GM18511 (cell line): ENCODE measurements at regions not wholly inside any gene's neighbourhood (a gene's known extent, or its start where the extent isn't known, plus 50 kb on each side); places are given as distances from the start of the nearest gene placed in this dataset.
"Not testable (repeated sequence)": the region's sequence is repeated elsewhere in the genome, so short reads cannot be mapped to it uniquely, and the experiment has no call there.

Experiments used
- ATAC-seq: cut with Tn5 transposase; IDR thresholded peaks from one replicate; pipeline ENCODE4 v1.9.1; 2021; ENCODE audit warnings: mild to moderate bottlenecking, moderate library complexity; ENCODE audit not compliant: unreplicated experiment

- not testable (repeated sequence) for ATAC-seq
Observed at GRCh38 chr2:97431169-97431725, 158.4 kb downstream of the ANKRD36B start.

DNA sequence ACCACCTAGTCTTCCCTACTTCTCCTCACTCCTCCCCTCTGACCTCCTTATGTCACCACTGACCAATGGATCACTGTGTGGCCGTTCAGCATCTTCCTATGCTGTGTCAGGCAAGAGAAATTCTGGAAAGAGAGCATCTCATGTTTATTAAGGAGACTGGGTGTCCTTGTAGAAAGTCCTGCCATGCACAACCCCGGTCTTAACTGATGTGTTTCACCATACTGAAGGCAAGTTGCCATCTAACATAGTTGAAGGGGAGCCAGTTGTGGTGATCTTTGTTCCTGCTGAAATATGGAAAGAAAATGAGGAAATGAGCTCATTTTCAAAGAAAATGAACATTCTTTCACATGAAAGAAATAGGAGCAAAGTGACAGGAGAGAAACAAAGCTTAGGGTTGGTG is 167.3 kb downstream of the ANKRD36B start:
- ATAC-seq: not testable (repeated sequence)

DNA sequence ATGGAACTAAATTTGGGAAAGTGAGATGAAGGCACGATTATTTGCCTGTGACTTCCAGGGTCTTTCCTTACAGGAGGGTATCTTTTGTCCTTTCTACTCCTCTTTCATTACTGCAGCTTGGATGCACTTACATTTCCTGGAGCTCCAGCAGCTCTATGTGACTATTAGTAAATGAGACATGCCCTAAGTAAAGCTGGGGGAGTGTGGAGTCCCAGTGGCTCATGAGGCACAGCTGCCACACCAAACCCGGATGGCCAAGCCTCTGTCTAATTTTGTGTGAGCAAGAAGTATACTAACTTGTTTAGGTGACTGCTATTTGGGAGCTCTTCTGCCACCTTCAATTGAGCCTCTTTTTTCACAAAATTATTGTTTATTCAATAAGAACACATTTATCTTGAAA is 183.3 kb downstream of the ANKRD36B start:
- not testable (repeated sequence) for ATAC-seq

- not testable (repeated sequence) for ATAC-seq
Observed at GRCh38 chr2:97405172-97405737, 184.4 kb downstream of the ANKRD36B start.

- ATAC-seq: not testable (repeated sequence)
Observed at GRCh38 chr2:97402678-97403077, 187.0 kb downstream of the ANKRD36B start.

DNA sequence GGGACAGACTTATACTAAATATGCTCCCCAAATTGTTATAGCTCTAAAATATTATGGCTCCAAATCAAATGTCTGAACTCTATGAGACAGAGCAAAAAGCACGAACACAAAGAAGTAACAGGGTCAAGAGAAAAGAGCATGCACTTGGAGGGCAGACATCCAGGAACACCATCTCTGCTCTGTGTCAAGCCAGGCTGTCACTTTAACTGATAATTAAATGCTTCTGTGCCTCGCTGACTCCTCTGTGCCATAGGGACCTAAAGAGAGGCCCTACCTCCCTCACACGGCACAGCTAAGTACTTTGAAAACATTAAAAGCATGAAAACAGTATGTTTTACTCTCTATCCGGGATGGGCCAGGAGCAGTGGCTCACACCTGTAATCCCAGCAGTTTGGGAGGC is 194.0 kb downstream of the ANKRD36B start:
- not testable (repeated sequence) for ATAC-seq

- not testable (repeated sequence) for ATAC-seq
Observed at GRCh38 chr2:97385803-97386202, 203.9 kb downstream of the ANKRD36B start.

DNA sequence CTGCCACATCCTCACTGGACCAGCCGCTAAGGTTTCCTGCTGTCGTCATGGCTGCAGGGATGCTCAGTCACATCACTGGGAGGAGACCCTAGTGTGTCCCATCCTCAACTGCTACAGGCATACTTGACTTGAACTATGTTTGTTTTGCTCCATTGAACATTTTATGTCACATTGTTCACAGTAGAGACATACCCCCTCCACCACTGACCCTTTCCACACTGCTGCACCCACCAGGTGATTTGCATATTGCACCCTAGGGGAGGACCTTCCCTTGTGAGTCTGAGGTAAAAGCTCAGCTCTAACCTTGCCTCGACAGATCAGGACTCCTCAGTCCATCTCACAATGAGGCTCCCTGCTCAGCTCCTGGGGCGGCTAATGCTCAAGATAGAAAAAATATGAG is 213.8 kb downstream of the ANKRD36B start:
- not testable (repeated sequence) for ATAC-seq

DNA sequence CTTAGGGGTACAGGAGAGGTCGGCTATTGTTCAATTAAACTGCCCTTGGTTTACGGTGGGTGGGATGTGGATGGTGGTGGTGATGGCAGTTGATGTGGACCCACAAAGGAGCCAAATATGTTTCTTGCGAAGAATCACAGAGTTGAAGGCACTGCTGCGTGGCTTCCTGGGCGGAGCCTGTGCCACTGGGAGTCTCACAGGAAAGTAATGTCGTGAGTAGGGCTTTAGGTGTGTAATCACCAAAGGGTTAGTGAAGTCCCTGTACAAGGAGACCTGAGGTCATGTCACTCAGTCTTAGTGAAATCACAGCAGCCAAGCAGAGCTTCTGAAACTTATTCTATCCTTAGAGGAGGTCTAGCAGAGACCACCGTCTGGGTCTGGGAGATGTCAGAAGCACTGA is 215.3 kb downstream of the ANKRD36B start:
- not testable (repeated sequence) for ATAC-seq

DNA sequence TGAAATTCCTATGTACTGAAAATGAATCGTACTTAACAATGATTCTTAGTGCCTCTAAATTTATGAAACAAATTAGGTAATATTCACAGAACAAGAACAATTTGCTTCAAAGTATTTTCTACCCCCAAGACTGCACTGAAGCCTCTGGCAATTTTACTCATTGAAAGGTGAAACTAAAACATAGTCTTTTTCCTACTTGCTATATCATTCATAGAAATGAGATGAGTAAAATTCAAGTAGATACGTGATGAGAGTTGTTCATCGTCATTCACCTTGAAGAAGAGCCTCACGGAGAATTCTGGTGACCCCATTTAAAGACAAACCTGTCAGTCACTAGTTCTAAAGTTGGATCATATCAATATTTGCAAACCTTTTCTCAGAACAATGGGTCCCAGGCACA is 226.5 kb downstream of the ANKRD36B start:
- ATAC-seq: not testable (repeated sequence)

DNA sequence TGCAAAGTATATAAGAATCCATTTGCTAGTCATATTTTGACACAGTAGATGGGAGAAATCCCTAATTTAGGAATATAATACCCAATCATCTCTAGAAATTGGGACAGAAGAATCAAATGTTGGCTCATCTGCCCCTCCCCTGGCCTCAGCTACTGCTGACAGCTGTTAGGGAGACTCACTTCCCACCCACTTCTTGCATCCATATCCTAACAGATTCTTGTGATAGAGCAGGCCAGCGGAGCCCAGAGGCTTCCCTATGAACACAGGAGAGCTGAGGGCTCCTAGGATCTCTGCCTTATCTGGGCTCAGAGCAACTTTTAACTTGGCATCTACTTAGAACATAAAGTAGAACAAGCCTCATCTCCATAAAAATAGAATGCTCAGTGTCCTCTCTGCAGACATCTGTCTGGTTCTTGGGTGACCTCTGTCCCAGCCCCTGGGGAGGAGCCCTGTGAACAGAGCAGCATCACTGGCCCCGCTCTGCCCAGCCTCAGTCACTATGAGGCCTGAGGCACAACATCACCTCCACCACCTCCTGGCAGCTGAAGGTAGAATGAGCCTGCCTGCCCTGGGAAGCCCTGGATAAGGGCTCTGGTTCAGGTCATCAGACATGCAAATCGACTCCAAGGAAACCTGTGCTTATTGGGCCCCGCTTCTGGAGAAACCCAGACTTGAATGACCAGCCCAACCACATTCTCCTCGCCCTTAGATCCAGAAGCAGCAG is 229.7 kb downstream of the ANKRD36B start:
- ATAC-seq: no peak

DNA sequence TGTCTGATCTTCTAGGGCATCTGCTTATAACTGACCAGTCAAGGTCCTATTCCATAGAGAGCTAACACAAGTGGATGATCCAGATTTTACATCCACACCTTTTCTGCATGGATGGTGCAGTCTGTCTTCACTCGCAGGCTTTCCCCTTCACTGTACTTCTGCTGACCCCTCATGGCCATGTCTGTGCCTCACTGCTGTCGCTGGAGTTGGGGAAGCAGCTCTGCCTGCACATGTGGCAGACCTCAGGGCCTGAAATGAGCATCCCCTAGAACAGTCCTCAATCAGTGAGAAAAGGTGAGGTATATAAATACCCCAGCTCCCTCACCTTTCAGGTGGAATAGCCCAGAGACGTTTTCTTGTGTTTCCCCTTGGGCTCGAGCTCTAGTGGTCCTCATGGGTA is 233.8 kb downstream of the ANKRD36B start:
- ATAC-seq: no peak

DNA sequence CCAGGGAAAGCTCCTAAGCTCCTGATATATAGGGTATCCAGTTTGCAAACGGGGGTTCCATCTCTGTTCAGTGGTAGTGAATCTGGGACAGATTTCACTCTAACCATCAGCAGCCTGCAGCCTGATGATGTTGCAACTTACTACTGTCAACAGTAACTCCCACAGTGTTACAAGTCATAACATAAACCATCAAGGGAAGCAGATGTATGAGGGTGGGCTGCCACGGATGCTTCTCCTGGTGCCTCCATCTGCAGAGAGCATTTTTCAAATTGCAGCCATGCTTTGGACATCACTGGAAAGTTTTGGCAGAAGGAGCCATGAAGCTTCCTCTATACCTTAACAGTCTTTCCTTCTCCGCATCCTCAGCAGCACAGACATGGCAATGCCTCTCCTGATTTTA is 234.5 kb downstream of the ANKRD36B start:
- no peak for ATAC-seq

- ATAC-seq: no peak
Observed at GRCh38 chr2:97354576-97354975, 235.1 kb downstream of the ANKRD36B start.

DNA sequence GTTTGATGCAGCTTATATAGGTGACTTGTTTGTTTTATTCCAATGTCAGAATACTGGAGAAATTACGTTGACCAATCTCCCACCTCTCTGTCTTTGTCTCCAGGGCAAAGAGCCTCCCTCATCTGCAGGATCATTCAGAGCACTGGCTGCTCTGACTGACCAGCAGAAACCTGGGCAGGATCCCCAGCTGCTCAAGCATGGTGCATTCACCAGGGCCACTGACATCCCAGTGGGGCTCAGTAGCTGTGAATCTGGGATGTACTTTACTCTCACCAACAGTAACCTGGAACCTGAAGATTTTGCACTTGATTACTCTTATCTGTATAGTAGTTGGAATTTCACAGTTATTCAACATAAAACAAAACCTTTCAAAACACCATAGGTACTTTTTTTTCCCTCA is 235.9 kb downstream of the ANKRD36 start:
- no peak for ATAC-seq

DNA sequence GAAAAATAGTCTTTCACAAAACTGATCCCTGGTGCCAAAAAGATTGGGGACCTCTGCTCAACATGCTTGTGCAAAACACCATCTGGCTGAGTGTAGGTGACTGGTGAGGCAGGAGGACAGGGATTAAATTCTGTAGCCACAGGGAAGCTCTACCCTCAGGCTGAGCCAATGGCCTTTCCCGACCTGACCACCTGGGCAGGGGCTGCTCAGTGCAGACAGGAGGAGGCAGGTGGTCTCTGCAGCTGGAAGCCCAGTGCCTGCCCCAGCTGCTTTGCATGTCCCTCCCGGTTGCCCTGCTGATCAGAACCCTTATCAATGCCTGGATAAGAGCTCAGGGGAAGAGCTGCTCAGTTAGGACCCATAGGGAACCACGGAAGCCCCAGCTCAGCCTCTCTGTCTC is 235.3 kb downstream of the ANKRD36 start:
- ATAC-seq: no peak

- ATAC-seq: not testable (repeated sequence)
Observed at GRCh38 chr2:97344937-97345336, 232.0 kb downstream of the ANKRD36 start.

- not testable (repeated sequence) for ATAC-seq
Observed at GRCh38 chr2:97333674-97334073, 220.7 kb downstream of the ANKRD36 start.

GRCh38 chr2:97332184-97332583 is 219.2 kb downstream of the ANKRD36 start:
- ATAC-seq: peak; percentile 48

- ATAC-seq: not testable (repeated sequence)
Observed at GRCh38 chr2:97321936-97322713, 209.2 kb downstream of the ANKRD36 start.

- ATAC-seq: not testable (repeated sequence)
Observed at GRCh38 chr2:97315358-97315757, 202.4 kb downstream of the ANKRD36 start.
